Left forelimb (tissue), 1 donor: ENCODE measurements at regions not wholly inside any gene's neighbourhood (a gene's known extent, or its start where the extent isn't known, plus 50 kb on each side); places are given as distances from the start of the nearest gene placed in this dataset.

Experiments
- DNase-seq: peaks from one replicate; pipeline ENCODE4 v3.0.0-alpha.2; 2018; ENCODE audit warnings: low spot score

DNA sequence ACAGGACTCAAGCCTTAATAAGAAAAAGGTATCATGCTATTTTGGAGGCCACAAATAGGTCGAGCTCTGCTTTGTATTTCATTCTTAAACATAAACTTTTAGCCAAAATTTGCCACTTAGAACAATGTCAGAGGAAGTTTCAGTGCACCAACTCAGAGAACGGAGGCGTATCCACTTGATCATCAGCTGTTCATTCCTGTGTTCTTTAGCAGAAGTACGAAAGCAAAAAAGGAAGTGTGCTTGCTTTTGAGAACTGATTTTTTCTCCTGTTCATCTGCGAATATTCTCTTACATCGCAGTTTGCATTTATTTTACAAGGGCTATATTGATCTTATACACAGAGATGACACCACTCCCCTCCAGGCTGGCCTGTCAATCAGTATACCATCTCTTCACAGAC is 188.6 kb upstream of the SOX5 start:
- no peak for DNase-seq

DNA sequence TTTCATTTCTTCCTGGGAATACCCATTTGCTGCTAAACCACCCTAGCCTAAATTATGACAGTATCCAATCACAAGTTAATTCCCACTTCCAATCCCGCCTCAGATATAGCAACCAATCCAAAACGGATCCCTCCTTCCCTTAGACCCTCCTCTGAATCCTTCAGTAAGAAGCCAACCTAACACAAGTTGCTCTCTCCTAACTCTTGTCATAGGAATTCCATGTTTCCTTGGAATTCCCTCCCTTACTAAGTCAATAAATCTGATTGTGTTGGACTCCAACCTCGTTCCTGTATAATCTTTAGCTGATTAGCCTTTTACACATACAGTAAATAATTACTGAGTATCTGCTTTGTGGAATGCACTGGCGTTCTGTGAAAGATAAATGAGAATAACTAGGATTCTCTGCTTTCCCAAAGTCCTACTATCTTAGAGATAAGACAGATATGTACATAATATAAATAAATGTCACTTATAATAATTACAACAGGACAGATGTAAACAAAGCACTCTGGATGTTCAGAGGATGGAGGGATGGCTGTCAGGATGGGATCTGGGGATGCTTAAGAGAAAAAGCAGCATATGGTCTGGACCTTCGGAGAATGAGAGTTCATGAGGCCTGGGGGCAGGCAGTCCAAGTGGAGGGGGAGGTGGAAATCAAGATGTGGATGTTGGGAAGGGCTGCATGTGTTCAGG is 185.8 kb upstream of the SOX5 start:
- DNase-seq, result no peak

DNA sequence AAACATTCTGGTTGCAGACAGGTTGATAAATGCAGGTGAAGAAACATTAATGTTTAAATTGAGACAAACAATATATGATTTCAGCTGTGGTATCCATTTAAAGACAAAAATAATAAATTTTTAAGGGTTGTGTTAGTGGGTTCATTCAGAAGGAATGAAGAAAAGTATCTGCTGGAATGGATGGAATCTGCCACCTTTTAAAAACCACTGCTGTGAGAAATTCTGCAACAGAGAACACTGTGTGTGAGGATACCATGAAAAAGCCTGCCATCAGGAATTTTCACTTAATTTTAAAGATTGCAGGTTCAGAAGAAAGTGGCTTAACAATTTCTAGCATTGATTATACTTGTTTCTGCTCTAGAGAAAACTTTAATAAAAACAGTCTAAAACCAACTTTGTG is 184.6 kb upstream of the SOX5 start:
- no peak for DNase-seq

DNA sequence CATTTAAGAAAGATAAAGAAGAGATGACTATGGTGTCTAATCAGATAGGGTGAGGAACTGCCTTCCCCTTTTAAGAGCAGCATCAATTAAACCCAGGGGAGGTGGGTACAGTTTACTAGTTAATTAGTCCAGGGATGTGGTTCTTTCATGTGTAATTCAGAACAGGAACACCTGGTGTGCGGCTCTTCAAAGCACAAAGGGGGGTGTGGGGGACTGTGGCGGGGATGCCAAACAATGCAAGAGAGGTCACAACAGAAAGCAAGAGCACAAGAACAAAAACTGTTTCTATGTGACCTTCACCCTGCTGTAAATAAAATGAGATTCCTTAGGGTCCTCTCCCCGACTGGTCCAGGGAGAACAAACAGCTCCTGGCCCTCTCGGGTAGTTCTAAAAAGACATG is 183.9 kb upstream of the SOX5 start:
- no peak for DNase-seq

DNA sequence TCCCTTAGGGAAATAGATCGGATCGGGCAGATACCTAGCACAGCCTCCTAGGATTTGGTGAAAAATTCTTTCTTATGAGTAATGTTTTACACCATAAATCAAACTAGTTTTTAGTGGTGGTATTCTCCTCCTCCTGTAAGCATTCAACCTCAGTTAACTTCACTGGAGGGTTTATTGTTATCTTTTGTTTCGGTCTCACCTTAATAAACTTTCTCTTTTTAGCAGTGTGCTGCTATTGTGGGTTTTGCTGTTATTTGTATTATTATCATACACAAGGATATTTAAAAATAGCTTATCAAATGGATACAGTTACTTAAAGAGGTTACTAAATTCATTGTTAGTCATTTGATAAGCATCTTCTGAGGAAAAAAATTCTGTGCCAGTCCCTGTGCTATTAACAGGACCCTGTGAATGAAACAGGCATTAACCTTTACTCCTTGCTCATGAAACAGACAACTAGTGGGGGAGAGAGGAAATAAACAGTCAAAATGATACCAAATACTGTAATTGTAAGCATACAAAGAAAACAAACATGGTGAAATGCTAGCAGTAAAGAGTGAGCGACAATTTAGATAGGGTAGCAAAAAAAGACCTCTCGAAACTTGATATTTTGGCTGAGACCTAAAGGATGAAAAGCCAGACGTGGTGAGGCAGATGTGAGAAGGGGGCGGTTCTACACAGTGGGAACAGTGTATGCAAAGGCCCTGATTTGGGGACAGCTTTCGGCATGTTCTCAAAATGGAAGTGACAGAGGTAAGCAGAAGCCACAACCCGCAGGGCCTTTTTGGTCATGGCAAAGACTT is 178.7 kb upstream of the SOX5 start:
- DNase-seq, result no peak

DNA sequence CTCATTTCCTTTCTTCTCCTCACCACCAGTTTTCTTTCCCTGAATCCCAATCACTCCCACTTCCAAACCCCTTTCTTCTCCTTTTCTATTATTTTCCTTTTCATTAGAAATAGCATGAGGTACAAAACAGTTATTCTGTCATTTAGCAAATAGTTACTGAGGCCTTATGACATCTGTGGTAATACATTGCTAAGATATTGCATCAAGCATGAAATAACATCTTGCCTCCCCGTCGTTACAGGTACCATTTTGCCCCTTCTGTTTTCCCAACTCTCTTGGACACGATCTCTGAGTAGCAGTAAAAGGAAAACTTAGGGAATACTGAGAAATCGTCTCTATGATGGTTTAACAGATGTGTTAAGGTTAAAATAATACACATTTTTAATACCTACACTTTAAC is 175.8 kb upstream of the SOX5 start:
- DNase-seq, result no peak

DNA sequence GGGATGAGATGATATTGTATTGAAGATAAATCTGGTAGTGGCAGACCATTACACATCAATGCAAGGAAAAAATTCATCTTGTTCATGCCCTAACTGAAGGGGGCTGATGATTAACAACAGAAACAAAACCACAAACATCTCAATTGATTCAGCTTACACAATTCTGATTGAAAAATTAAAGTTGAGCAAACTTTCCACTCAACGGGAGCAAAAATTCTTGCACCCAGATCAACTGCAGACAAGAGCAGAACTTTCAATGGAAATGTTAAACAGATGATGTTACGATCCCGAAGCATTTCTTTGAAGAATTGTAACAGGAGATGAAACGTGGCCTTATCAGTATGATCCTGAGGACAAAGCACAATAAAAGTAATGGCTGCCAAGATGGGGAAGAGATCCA is 172.4 kb upstream of the SOX5 start:
- DNase-seq, result no peak

DNA sequence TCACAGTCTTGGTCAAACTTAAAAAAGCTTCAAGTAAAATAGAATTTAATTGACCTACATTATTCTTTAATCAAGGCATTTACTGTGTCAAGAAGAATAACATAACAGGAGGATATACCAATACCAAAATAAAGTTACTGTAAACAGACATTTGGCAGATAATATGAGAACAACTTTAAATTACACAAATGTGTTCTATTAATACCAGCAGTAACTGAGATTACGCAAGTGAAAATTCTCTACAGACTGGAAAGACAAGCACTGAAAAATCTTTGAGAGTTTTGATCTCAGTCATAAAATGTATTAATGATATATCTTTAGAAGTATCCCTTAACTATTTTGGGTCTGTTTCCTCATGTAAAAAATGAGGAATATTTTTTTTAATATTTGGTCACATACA is 169.2 kb upstream of the SOX5 start:
- DNase-seq, result no peak

DNA sequence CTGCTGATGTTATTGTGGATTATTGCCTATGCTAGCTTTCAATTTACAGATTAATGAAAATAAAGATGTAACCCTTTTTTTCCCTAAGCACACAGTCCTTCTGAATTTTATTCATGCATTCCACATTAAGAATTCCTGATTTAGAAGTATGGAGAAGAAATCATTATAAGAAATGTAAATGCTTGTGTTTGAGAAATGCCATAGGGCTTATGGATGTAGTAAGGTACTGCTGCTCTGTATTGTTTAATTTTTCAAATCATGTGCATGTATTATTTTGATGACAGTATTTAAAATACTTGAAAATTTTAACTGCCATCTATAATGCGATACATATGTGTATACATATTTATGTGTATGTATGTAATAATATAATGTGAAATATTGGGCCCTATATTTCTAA is 167.1 kb upstream of the SOX5 start:
- DNase-seq, result no peak

DNA sequence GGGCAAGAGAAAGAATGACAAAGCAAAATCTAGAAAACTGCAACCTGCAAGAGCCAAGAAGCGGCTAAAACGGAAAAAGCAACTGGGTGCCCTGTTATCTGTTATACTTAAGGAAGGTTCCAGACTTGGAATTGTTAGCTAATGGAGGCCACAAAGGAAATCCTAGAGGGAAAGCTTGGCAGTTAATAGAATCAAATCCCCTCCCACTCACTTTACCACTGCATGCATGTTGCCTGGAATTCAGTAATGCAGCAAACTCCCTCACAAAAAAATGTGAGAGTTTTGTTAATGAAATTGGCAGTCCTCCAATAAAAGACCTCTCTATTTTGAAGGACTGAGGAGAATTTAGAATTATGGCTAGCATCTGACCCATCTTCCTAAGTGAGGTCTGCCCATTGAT is 164.2 kb upstream of the SOX5 start:
- no peak for DNase-seq

DNA sequence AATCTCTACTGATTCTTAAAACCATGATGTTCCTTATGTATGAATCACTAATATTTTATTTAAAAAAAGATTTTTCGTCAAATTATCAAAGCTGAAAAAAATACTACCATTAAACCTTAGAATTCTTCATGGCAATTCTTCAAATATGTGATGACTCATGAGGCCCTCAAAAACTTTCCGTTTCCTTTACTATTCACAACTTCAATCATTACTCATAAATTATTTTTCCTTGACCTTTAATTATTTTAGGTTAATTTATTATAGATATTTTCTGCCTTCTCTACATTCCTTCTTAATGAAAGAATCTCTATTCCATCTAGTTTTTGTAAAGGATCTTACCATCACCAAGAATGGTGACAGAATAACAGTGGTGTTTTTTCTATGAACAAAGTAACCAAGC is 162.1 kb upstream of the SOX5 start:
- DNase-seq, result no peak

DNA sequence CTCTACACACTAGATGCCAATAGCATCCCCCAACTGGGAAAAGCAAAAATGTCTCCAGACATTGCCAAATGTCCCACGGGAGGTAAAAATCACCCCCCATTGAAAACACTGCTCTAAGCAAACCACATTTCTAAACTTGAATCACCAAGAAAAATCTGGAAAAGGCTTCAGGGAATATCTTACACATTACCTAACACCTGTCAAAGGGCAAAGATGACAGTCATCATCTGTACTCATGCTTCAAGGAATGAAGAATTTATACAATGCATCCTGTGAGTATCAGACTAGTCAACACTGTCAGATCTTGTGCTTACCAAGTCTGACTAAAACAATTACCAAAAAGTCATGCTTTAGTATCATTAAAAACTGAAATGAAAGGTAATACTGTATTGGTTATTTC is 161.6 kb upstream of the SOX5 start:
- no peak for DNase-seq

DNA sequence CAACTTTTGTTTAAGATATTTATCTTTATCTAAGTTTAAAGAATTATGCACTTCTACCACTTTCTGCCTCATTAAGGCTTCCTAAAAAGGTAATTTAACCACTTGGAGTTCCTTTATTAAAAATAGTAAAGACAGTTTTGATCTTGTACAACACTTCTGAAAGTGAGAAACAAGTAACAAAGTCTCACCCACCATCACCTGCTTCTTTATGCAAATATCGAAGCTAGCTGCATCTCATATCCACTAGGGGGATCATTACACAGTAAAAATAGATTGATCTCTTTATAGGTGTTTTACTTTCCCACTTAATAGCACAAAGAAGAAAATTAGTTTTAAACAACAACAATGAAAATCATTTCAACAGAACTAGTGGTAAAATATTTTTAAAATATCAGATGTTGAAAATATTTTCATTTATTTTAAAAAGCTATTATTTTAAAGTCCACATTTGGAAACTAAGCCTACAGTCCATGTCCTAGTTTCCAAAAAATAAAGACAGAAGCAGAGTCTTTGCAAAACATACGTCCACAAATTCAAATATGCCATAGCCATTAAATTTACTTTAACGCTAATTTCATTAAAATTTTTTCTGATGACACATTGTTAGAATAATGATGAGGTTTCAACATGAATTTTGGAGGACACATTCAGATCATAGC is 160.0 kb upstream of the SOX5 start:
- no peak for DNase-seq

DNA sequence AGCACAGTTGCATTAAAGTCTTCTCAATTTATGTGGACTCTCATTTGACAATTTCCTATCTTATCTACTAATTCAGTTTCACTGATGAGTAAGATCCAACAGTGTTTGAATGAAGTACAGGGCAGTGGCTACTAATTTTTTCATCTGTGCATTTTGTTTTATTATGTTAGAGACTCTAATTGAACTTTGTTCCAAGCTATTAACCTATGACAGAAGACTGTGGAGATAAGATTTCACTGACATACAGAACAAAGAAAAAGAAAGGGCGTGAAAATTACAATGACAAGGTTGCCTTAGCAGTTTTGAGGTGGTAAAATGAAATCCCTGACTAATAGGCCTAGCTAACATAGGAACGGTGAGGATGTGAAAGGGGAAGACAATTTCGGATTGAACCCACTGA is 153.2 kb upstream of the SOX5 start:
- no peak for DNase-seq

DNA sequence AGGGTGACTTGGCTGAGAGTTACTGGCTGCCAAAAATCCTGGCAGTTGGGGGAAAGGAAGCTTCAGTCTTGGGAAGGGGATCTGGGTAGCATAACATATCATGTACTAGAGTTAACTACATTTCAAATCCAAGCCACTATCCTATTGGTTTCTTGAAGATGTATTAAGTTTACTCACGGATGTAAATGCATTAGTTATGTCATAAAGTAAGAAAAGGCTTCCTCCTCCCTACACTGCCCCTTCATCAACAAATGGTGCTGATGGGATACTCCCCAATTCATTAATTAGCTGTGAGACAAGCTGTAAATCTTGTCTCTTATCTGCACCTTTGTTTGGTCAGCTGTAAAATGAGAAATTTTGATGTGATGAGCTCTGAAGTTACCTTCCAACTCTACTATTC is 150.1 kb upstream of the SOX5 start:
- DNase-seq, result no peak

DNA sequence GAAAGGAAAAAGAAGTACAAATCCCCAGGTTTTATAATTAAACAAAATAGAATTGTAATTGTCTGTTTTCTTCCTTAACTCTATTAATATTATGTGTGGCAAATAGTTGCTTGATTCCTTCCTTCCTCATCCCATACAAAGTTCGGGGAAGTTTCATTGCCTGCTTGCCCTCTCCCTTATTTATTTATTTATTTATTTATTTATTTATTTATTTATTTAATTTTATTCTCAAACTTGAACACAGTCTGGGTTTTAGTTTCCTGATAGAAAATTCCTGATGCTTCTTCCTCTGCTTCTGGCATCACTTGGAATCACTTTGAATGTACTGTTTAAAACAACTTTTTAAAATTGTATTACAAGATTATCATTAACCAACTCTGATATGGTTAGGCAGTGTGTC is 145.8 kb upstream of the SOX5 start:
- no peak for DNase-seq

DNA sequence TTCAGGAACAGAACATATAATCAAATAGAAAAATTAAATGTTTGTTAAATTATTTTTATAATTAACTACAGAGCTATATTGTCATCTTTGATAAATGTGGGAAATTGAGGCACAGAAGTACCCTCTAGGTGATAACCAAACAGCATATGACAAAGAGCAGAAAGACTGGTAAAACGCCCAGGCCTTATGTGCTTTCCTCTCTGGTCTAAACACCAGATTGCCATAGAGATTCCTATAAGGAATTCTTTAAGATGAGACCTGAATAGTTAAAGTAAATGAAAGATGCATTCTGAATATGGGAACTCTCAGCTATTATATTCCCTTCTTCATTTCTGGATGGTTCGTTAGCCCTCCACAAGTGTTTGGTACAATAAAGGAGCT is 140.0 kb upstream of the SOX5 start:
- DNase-seq, result no peak

DNA sequence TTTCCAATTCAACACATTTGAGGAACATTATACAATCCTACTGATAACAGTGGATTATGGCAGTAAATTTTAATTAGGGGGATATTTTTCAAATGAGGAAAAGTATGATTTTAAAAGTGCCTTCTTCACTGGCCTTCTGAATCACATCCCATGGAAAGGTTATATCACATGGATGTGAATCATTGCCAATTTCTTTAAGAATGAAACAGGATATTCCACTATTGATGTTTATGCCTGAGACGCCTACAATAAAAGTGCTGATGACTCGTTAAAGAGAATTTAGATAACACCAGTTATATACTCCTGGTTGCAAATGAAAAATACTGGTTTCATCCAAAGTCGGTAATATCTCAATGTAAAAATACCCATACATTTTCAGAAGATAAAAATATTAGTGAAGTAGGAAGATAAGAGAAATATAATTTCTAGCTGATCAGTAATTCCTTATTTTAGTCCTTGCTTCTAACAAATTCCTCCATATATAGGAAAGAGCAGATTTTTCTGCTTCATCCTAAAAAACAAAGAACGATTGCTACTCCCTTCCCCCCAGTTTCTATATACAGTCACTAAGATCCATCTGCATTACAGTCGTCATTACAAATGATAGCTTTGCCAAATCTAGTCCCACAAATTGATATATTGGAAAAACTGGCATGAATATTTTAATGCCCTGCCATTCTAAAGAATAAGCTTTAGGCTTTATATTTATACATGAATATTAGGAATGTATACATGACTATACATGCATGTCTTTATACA is 139.5 kb upstream of the SOX5 start:
- no peak for DNase-seq

DNA sequence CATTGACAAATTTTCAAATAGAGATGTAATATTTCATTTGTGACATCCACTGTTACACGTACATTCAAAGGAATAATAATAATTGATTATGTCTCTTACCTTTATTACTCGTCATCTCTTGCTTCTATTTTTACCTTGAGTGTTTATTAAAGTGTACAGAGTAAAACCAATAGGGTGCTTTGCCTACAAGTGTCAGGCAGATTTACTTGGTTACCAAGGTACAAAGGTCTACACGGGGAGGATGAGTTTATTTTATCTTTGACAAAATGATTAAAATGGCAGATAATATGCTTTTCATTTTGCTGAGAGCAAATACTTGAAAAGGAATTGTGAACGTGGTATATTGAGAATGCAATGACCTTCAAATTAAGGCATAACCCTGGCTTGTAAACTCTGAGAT is 137.8 kb upstream of the SOX5 start:
- no peak for DNase-seq

DNA sequence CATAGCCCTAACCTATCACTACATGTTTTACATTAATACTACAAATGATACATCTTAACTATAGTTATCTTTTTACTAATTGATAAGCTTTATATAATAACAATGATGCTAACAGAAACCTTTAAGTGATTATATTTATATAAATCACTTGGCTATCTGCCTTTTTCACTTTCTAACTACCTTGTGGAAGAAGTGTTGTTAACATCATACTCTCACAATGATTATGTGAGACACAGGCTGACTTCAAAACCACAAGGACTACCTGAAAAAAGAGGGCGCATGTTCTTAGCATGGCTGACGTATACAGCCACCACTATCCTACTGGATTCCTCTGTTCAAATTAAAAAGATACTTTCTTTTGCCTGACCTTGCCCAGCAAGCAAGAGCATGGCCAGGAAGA is 135.3 kb upstream of the SOX5 start:
- no peak for DNase-seq

DNA sequence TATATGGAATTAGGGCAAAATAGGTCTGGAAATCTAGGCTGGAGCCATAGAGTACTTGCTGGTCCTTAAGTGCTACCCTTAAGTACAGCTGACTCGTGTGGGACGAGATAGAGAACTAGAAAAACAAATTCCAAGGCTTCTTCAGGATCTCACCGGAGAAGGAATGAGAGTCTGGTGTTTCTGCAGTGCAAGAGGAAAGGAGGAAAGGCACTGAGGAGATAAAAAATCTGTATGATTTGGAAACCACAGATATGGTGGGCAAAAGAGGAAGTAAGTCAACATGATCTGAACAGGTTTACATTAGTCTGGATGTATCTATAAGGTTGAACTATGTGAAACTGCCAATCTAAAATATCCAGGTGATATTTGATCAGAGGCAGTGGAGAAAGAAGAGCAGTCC is 134.4 kb upstream of the SOX5 start:
- no peak for DNase-seq

DNA sequence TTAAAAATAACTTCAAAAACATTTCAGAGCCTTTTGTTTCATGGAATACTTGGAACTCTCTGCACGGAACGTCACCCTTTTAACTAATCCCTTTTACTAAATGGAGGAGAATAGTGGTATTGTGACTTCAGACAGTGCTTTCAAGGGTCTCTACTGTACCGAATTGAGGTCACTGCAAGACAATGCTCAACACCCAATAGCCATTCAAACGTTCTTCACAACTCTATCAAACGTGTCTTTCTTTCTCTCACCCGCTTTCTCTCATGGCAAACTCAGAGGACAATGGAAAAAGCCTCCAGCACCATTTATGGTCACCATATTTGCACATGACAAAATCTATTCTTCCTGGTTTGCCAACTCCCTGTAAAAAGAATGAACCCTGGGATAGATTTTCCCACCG is 132.1 kb upstream of the SOX5 start:
- no peak for DNase-seq

DNA sequence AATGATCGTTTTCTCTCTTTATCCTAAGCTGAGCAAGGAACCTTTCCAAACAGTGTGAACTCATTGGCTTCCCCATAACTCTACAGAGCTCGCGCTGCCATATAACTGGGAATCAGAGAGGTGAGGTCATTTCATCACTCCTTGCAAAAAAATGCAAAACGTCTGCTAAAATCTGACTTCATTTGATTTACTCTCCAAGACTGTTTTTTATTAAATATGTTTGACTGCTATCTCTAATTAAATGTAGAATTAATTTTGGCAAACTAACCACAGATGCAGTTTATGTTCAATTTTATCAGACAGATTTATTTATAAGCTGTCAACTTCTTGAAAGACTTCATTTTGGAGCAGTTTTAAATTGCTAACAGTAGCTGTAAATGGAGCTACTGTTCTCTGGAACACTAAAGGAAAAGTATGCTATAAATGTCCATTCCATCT is 131.6 kb upstream of the SOX5 start:
- DNase-seq, result no peak
